ENCODE measurements at regions not wholly inside any gene's neighbourhood (a gene's known extent, or its start where the extent isn't known, plus 50 kb on each side); places are given as distances from the start of the nearest gene placed in this dataset.

GRCh38 chr16:59591480-59591879 lies 857.4 kb upstream of the GOT2 start:
- WGBS, 2 donors (ENCODE audit: low coverage in 1 of 2), result 86 to 90% methylated on average over 1 of the region's 1 CpG
- intact Hi-C loops (cut with DNase I; ENCODE audit: low total_unique reads), result no loop called here
- DNase-seq, result no peak
- H3K9me3 ChIP-seq, result no peaks in the 10 kb centered on the region
- H3K27me3 ChIP-seq, result no peaks in the 10 kb centered on the region
- in situ Hi-C loops (cut with MboI; ENCODE audit: low pct_ligation_motif_present in 1 of 4, low pct_unique_long_range_greater_than_20kb in 1 of 4, low sequenced_read_pairs in 3 of 4), result no loop called here
- H3K27ac ChIP-seq, result no peak overlapping the region
- H3K36me3 ChIP-seq, result no peaks in the 10 kb centered on the region
- TF ChIP-seq POLR2AphosphoS5 (IDR thresholded peaks at IDR 0.05) (no peak), EP300 (IDR thresholded peaks at IDR 0.05; ENCODE audit: low read depth) (no peak), POLR2A (IDR thresholded peaks at IDR 0.05) (no peak)
- TF ChIP-seq, protein P1, sequence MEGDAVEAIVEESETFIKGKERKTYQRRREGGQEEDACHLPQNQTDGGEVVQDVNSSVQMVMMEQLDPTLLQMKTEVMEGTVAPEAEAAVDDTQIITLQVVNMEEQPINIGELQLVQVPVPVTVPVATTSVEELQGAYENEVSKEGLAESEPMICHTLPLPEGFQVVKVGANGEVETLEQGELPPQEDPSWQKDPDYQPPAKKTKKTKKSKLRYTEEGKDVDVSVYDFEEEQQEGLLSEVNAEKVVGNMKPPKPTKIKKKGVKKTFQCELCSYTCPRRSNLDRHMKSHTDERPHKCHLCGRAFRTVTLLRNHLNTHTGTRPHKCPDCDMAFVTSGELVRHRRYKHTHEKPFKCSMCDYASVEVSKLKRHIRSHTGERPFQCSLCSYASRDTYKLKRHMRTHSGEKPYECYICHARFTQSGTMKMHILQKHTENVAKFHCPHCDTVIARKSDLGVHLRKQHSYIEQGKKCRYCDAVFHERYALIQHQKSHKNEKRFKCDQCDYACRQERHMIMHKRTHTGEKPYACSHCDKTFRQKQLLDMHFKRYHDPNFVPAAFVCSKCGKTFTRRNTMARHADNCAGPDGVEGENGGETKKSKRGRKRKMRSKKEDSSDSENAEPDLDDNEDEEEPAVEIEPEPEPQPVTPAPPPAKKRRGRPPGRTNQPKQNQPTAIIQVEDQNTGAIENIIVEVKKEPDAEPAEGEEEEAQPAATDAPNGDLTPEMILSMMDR (IDR thresholded peaks at IDR 0.05), result no peak
- H3K4me3 ChIP-seq, result no peak overlapping the region
- H3K4me1 ChIP-seq, result no peaks in the 10 kb centered on the region

- H3K4me1 ChIP-seq, result no peaks in the 10 kb centered on the region
- in situ Hi-C loops (cut with MboI; ENCODE audit: low pct_ligation_motif_present in 1 of 4, low pct_unique_long_range_greater_than_20kb in 1 of 4, low sequenced_read_pairs in 3 of 4) (no loop called here), intact Hi-C loops (cut with DNase I; ENCODE audit: low total_unique reads) (no loop called here)
- WGBS, 2 donors (ENCODE audit: low coverage in 1 of 2), result 84 to 100% methylated on average over 1 to 4 of the region's 4 CpGs
- no peaks in the 10 kb centered on the region for H3K36me3 ChIP-seq
- H3K4me3 ChIP-seq, result no peak overlapping the region
- TF ChIP-seq EP300 (IDR thresholded peaks at IDR 0.05; ENCODE audit: low read depth), result no peak
- TF ChIP-seq POLR2A (IDR thresholded peaks at IDR 0.05), result no peak
- TF ChIP-seq, protein P1 (IDR thresholded peaks at IDR 0.05), result no peak
- TF ChIP-seq POLR2AphosphoS5 (IDR thresholded peaks at IDR 0.05), result no peak
- no peak for DNase-seq
- H3K9me3 ChIP-seq, result no peaks in the 10 kb centered on the region
- no peak overlapping the region for H3K27ac ChIP-seq
- no peaks in the 10 kb centered on the region for H3K27me3 ChIP-seq
Measured at GRCh38 chr16:59590845-59591244, 856.7 kb upstream of the GOT2 start.

DNA sequence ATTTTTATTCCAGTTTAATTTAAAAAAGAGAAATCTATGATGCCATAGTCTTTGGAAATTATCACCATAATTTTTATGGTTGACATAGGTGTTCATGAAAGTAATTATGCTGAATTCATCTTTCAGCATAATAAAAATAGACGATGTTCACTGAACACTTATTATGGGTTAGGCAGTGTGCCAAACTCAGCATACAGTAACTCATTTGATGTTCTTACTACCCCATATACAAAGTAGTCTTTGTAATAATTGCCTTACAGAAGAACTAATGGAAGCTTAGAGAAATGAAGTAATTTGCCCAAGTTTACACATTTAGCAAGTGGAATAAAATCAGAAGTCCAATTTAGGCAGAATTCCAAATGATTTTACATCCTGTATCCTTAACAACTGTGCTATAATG lies 852.2 kb upstream of the GOT2 start:
- intact Hi-C loops (cut with DNase I; ENCODE audit: low total_unique reads), result no loop called here
- no peak for TF ChIP-seq POLR2A (IDR thresholded peaks at IDR 0.05)
- TF ChIP-seq, protein P1 (IDR thresholded peaks at IDR 0.05), result no peak
- TF ChIP-seq POLR2AphosphoS5 (IDR thresholded peaks at IDR 0.05), result no peak

GRCh38 chr16:59574296-59574695 lies 840.2 kb upstream of the GOT2 start:
- no peaks in the 10 kb centered on the region for H3K27me3 ChIP-seq
- in situ Hi-C loops (cut with MboI; ENCODE audit: low pct_ligation_motif_present in 1 of 4, low pct_unique_long_range_greater_than_20kb in 1 of 4, low sequenced_read_pairs in 3 of 4) (no loop called here), intact Hi-C loops (cut with DNase I; ENCODE audit: low total_unique reads) (no loop called here)
- no peak overlapping the region for H3K4me3 ChIP-seq
- H3K36me3 ChIP-seq, result no peaks in the 10 kb centered on the region
- no peaks in the 10 kb centered on the region for H3K9me3 ChIP-seq
- no peak overlapping the region for H3K27ac ChIP-seq
- TF ChIP-seq POLR2A (IDR thresholded peaks at IDR 0.05), result no peak
- TF ChIP-seq, protein P1 (IDR thresholded peaks at IDR 0.05), result no peak
- no peak for TF ChIP-seq EP300 (IDR thresholded peaks at IDR 0.05; ENCODE audit: low read depth)
- no peak for TF ChIP-seq POLR2AphosphoS5 (IDR thresholded peaks at IDR 0.05)
- no peaks in the 10 kb centered on the region for H3K4me1 ChIP-seq
- DNase-seq, result no peak
- 85 to 92% methylated on average over 1 of the region's 1 CpG for WGBS, 2 donors (ENCODE audit: low coverage in 1 of 2)

More for the DNA sequence above, 852.2 kb upstream of the GOT2 start:
- 50 to 57% methylated on average over 1 of the region's 1 CpG for WGBS, 2 donors (ENCODE audit: low coverage in 1 of 2)
- H3K36me3 ChIP-seq, result no peaks in the 10 kb centered on the region
- no peak for DNase-seq
- in situ Hi-C loops (cut with MboI; ENCODE audit: low pct_ligation_motif_present in 1 of 4, low pct_unique_long_range_greater_than_20kb in 1 of 4, low sequenced_read_pairs in 3 of 4), result no loop called here
- no peak overlapping the region for H3K4me3 ChIP-seq
- no peaks in the 10 kb centered on the region for H3K4me1 ChIP-seq
- H3K9me3 ChIP-seq, result no peaks in the 10 kb centered on the region
- no peaks in the 10 kb centered on the region for H3K27me3 ChIP-seq
- no peak overlapping the region for H3K27ac ChIP-seq
